Hepatocyte (in vitro differentiated cells): ENCODE measurements at regions not wholly inside any gene's neighbourhood (a gene's known extent, or its start where the extent isn't known, plus 50 kb on each side); places are given as distances from the start of the nearest gene placed in this dataset.

Experiments used
- CTCF ChIP-seq: fragments of 200-600 bp; sonication (generic); IDR thresholded peaks from 2 replicates; pipeline ENCODE4 v1.5.1; 2016; ENCODE audit warnings: antibody characterized with exemption, mild to moderate bottlenecking; ENCODE audit not compliant: poor library complexity
- EZH2phosphoT487 ChIP-seq: fragments of 200-600 bp; sonication (generic); IDR thresholded peaks from one replicate; pipeline ENCODE4 v1.6.1; 2018; ENCODE audit warnings: antibody characterized with exemption, mild to moderate bottlenecking, low read depth, moderate library complexity; ENCODE audit not compliant: unreplicated experiment, severe bottlenecking

DNA sequence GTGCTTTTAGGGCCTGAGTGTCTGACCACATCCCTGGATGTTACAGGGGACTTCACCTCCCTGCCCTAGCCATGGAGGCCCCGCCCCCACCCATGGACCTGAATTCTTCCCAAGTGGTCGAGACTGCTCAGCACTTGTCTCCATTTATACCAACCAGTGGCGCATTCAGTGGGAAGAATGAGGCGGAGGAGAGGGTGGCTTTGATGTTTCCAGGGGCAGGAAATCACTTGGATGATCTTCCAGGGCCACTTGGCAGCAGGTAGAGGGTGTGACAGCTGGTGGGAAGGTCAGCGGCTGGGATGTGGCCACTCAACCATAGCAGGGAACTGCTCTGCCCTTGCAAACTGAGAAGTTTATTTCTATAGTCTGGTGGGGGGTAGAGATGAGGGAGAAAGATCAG is 155.1 kb upstream of the BLID start:
- TF ChIP-seq CTCF (no peak), EZH2phosphoT487 (no peak)
